Activated naive CD8-positive, alpha-beta T cell treated with anti-CD3 and anti-CD28 coated beads, Interleukin-2, amount 10 ng/mL, durations not matched to agents 7 days and 5 days (primary cell): ENCODE measurements at regions not wholly inside any gene's neighbourhood (a gene's known extent, or its start where the extent isn't known, plus 50 kb on each side); places are given as distances from the start of the nearest gene placed in this dataset.

Experiments
- ATAC-seq: fragments of 150-1000 bp; cut with Tn5 transposase; one replicate; pipeline ENCODE4 v1.10.0; 2021; ENCODE audit warnings: low read depth, moderate library complexity
- POLR2A ChIA-PET: fragments of 350-600 bp; sonication (Branson Sonifier 250); formaldehyde crosslinking; loops from one replicate; lab custom pipeline; 2021; ENCODE audit warnings: antibody characterized with exemption; lab: Charles Lee
- DNase-seq: peaks from one replicate; pipeline ENCODE4 v3.0.0; 2021
- H3K27ac Mint-ChIP-seq: one replicate; pipeline ENCODE4 v1.8.0; 2022; ENCODE audit warnings: mild to moderate bottlenecking, mixed read lengths
- H3K27me3 Mint-ChIP-seq: one replicate; pipeline ENCODE4 v1.8.0; 2022; ENCODE audit warnings: mild to moderate bottlenecking, moderate library complexity, mixed read lengths
- H3K36me3 Mint-ChIP-seq: one replicate; pipeline ENCODE4 v1.8.0; 2021; ENCODE audit warnings: mild to moderate bottlenecking, mixed read lengths
- H3K4me1 Mint-ChIP-seq: one replicate; pipeline ENCODE4 v1.8.0; 2021; ENCODE audit warnings: mixed read lengths
- H3K4me3 Mint-ChIP-seq: one replicate; pipeline ENCODE4 v1.8.0; 2022; ENCODE audit warnings: mild to moderate bottlenecking, moderate library complexity, mixed read lengths
- H3K9me3 Mint-ChIP-seq: one replicate; pipeline ENCODE4 v1.8.0; 2021; ENCODE audit warnings: mixed read lengths

GRCh38 chr5:115072266-115073064 lies 97.2 kb downstream of the TRIM36 start:
- Mint-ChIP-seq H3K9me3 (no peaks in the 10 kb centered on the region), H3K4me1 (peaks cover 4% of the 10 kb centered on the region), H3K27ac (no peak overlapping the region), H3K27me3 (peaks cover 25% of the 10 kb centered on the region), H3K36me3 (no peaks in the 10 kb centered on the region), H3K4me3 (no peak overlapping the region)
- DNase-seq (no peak), ATAC-seq (no peak)
- POLR2A ChIA-PET, result no interaction called here

- Mint-ChIP-seq H3K4me1 (peaks cover 4% of the 10 kb centered on the region), H3K9me3 (no peaks in the 10 kb centered on the region), H3K36me3 (no peaks in the 10 kb centered on the region), H3K4me3 (no peak overlapping the region), H3K27me3 (peaks cover 25% of the 10 kb centered on the region), H3K27ac (no peak overlapping the region)
- DNase-seq (no peak), ATAC-seq (no peak)
- POLR2A ChIA-PET, result no interaction called here
These were observed 99.0 kb downstream of the TRIM36 start for GRCh38 chr5:115070737-115071136.

DNA sequence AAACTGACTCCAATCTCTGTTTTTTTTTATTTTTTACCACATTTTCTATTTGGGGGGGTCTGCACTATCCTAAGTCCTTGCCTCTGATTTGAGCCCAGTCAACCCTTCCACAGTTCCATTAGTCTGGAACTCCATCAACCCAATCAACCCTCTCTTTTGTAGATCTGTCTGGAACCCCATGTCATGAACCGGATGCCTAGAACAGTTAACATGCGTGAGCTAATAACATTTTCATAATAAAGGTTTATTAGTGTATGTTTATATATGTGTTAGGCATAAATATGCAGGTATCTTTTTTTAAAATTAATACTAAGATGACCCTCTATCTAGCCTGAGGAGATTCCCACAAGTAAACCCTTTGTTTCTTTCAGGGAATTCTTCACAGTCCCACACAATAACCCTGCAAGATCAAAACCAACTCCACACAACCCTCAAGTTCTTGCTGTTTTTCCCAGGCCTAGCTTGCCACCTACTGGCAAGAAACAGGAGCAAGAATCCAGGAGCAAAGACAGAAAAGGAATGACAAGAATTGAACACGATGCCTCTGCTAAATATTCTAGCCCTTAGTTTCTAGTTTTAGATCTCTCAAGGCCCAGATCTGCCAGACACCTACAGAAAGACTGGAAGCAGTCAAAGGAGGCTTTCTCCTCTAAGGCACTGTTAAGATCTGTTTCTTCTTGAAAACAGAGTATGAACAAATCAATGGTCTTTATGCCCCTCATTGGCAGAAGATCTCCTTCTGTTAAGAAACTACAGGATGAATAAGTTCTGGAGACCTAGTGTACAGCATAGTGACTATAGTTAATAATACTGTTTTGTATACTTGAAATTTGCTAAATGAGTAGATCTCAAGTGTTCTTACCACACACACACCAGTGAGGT lies 100.4 kb downstream of the TRIM36 start:
- H3K4me1 Mint-ChIP-seq, result peaks cover 4% of the 10 kb centered on the region
- H3K4me3 Mint-ChIP-seq, result no peak overlapping the region
- DNase-seq (no peak), ATAC-seq (no peak)
- H3K9me3 Mint-ChIP-seq, result no peaks in the 10 kb centered on the region
- POLR2A ChIA-PET, result no interaction called here
- no peaks in the 10 kb centered on the region for H3K36me3 Mint-ChIP-seq
- peaks cover 18% of the 10 kb centered on the region for H3K27me3 Mint-ChIP-seq
- no peak overlapping the region for H3K27ac Mint-ChIP-seq

DNA sequence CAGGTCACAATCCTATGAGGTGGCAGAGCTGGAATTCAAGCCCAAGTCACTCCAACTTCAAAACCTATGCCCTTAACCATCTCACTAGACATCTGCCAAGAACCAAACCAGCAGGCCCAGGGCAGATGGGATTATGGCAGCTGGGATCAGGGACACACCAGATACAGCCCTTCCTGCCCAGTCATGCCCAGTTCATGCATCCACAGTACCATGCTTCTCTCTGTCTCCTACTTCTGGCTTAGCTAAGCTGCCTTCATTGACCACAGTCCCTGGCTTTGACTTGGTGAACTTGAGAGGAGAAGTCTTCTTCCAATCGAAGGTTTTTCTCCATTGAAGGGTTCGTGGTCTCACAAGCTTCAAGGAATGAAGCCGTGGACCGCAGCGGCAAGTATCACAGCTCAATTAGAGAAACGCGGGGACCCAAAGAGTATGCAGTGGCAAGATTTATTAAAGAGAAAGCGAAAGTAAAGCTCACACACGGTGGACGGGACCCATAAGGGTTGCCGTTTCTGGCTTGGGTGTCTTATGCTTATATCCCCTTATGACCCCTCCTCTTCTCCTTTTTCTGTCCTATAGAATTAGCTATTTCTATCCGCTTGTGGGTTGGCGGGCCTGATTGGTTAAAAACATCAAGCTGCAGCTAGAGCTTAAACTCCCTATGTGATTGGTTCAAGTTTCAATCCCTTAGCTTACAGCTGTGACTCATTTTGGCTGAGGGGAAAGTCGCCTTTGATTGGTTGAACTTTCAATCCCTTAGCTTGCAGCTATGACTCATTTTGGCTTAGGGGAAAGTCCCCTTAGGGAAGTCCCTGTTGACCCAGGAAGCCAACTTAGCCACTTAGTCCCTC lies 101.2 kb downstream of the TRIM36 start:
- Mint-ChIP-seq H3K27me3 (peaks cover 18% of the 10 kb centered on the region), H3K27ac (no peak overlapping the region), H3K4me1 (peaks cover 4% of the 10 kb centered on the region), H3K4me3 (no peak overlapping the region), H3K9me3 (no peaks in the 10 kb centered on the region), H3K36me3 (no peaks in the 10 kb centered on the region)
- POLR2A ChIA-PET, result no interaction called here
- DNase-seq (no peak), ATAC-seq (no peak)

GRCh38 chr5:115064380-115064779 lies 105.3 kb downstream of the TRIM36 start:
- POLR2A ChIA-PET, result no interaction called here
- H3K4me1 Mint-ChIP-seq, result peaks cover 4% of the 10 kb centered on the region
- no peak for ATAC-seq
- no peak overlapping the region for H3K4me3 Mint-ChIP-seq
- H3K27me3 Mint-ChIP-seq, result peaks cover 2% of the 10 kb centered on the region
- no peak overlapping the region for H3K27ac Mint-ChIP-seq
- H3K36me3 Mint-ChIP-seq, result no peaks in the 10 kb centered on the region
- no peak for DNase-seq
- H3K9me3 Mint-ChIP-seq, result no peaks in the 10 kb centered on the region

- no peak overlapping the region for H3K4me3 Mint-ChIP-seq
- H3K36me3 Mint-ChIP-seq, result no peaks in the 10 kb centered on the region
- H3K27me3 Mint-ChIP-seq, result no peaks in the 10 kb centered on the region
- no peaks in the 10 kb centered on the region for H3K9me3 Mint-ChIP-seq
- POLR2A ChIA-PET, result no interaction called here
- DNase-seq (no peak), ATAC-seq (no peak)
- no peak overlapping the region for H3K27ac Mint-ChIP-seq
- H3K4me1 Mint-ChIP-seq, result no peaks in the 10 kb centered on the region
These were observed 115.2 kb downstream of the TRIM36 start for GRCh38 chr5:115054387-115054951.

GRCh38 chr5:115052948-115053347 lies 116.8 kb downstream of the TRIM36 start:
- POLR2A ChIA-PET, result no interaction called here
- H3K9me3 Mint-ChIP-seq, result no peaks in the 10 kb centered on the region
- peaks cover 5% of the 10 kb centered on the region for H3K27me3 Mint-ChIP-seq
- DNase-seq (no peak), ATAC-seq (no peak)
- H3K4me1 Mint-ChIP-seq, result no peaks in the 10 kb centered on the region
- no peak overlapping the region for H3K27ac Mint-ChIP-seq
- no peaks in the 10 kb centered on the region for H3K36me3 Mint-ChIP-seq
- H3K4me3 Mint-ChIP-seq, result no peak overlapping the region

DNA sequence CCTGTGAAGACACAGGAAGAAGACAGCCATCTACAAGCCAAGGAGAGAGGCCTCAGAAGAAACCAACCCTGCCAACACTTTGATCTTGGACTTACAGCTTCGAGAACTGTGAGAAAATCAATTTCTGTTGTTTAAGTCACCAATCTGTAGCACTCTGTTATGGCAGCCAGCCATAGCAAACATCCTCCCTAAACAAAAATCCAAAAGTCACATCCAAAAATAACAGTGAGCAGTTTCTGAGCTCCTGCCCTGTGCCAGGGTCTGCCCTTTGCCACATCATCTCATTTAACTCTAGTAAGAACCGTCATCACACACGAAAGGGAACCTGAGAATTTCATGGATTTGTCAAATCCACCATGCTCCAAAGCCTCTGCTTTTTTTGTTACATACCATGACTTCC lies 118.8 kb downstream of the TRIM36 start:
- H3K36me3 Mint-ChIP-seq, result no peaks in the 10 kb centered on the region
- POLR2A ChIA-PET, result interaction anchor here (0.6 kb wide), 1 partner anchor 112 kb away, joined by 3 read pairs; no protein-coding TSS in a partner anchor
- no peak for ATAC-seq

GRCh38 chr5:115033861-115034260 lies 135.8 kb downstream of the TRIM36 start:
- Mint-ChIP-seq H3K27me3 (peaks cover 2% of the 10 kb centered on the region), H3K4me1 (no peaks in the 10 kb centered on the region), H3K9me3 (peaks cover 1% of the 10 kb centered on the region), H3K27ac (no peak overlapping the region), H3K4me3 (no peak overlapping the region), H3K36me3 (no peaks in the 10 kb centered on the region)
- DNase-seq, result no peak
- ATAC-seq, result no peak
- POLR2A ChIA-PET, result no interaction called here

More for the DNA sequence above, 118.8 kb downstream of the TRIM36 start:
- no peak for DNase-seq
- Mint-ChIP-seq H3K4me1 (no peaks in the 10 kb centered on the region), H3K9me3 (no peaks in the 10 kb centered on the region), H3K4me3 (no peak overlapping the region), H3K27ac (no peak overlapping the region), H3K27me3 (peaks cover 5% of the 10 kb centered on the region)

DNA sequence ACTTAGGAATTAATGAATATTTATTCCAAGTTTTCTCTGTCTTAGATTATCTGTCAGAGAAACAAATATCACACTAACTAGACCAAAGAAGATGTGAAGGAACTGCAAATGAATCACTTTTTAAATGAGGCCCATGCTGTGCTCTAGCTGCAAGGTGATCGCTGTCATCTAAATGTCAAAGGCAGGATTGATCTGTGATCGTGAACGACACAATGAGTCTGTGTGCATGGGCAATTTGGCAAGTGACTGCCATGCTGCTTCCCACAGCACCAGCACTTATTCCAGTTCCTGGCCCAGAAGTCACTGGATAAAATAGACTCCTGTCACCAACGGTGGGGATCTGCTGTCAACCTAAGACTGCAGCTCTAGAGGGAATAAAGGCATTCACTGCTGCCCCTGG lies 141.2 kb downstream of the TRIM36 start:
- no peak overlapping the region for H3K27ac Mint-ChIP-seq
- POLR2A ChIA-PET, result no interaction called here
- ATAC-seq, result no peak

GRCh38 chr5:115024922-115025321 lies 144.8 kb downstream of the TRIM36 start:
- Mint-ChIP-seq H3K27ac (no peak overlapping the region), H3K4me1 (no peaks in the 10 kb centered on the region), H3K36me3 (no peaks in the 10 kb centered on the region), H3K9me3 (no peaks in the 10 kb centered on the region), H3K27me3 (no peaks in the 10 kb centered on the region), H3K4me3 (no peak overlapping the region)
- DNase-seq (no peak), ATAC-seq (no peak)
- POLR2A ChIA-PET, result no interaction called here

More for the DNA sequence above, 141.2 kb downstream of the TRIM36 start:
- Mint-ChIP-seq H3K9me3 (no peaks in the 10 kb centered on the region), H3K4me3 (no peak overlapping the region), H3K27me3 (no peaks in the 10 kb centered on the region), H3K36me3 (no peaks in the 10 kb centered on the region), H3K4me1 (no peaks in the 10 kb centered on the region)
- no peak for DNase-seq

DNA sequence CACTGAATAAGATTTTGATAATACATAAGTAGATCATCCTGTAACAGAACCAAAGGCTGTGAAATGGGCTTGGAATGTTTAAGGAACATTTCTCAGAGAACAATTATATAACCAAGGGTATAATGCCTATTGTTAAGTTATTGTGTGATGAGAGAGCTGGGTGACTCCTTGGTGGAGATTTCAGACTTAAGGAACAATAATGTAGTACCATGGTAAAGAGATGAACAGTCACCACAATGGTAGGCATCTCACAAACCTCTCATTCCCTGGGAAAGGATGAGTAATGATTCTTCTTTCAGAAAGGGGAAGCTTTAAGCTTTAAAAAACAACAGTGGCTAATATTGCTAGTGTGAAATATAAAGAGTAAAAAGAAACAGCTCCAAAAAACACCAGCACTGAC lies 147.4 kb downstream of the TRIM36 start:
- no peak overlapping the region for H3K27ac Mint-ChIP-seq
- POLR2A ChIA-PET, result no interaction called here
- no peaks in the 10 kb centered on the region for H3K4me1 Mint-ChIP-seq
- H3K9me3 Mint-ChIP-seq, result no peaks in the 10 kb centered on the region
- H3K36me3 Mint-ChIP-seq, result no peaks in the 10 kb centered on the region
- H3K4me3 Mint-ChIP-seq, result no peak overlapping the region
- ATAC-seq (no peak), DNase-seq (no peak)
- H3K27me3 Mint-ChIP-seq, result no peaks in the 10 kb centered on the region

GRCh38 chr5:115016646-115017045 lies 153.1 kb downstream of the TRIM36 start:
- Mint-ChIP-seq H3K27ac (no peak overlapping the region), H3K36me3 (no peaks in the 10 kb centered on the region), H3K4me1 (no peaks in the 10 kb centered on the region), H3K27me3 (peaks cover under 1% of the 10 kb centered on the region), H3K9me3 (no peaks in the 10 kb centered on the region), H3K4me3 (no peak overlapping the region)
- POLR2A ChIA-PET, result no interaction called here
- no peak for ATAC-seq
- no peak for DNase-seq
